ENCODE measurements at regions not wholly inside any gene's neighbourhood (a gene's known extent, or its start where the extent isn't known, plus 50 kb on each side); places are given as distances from the start of the nearest gene placed in this dataset.

DNA sequence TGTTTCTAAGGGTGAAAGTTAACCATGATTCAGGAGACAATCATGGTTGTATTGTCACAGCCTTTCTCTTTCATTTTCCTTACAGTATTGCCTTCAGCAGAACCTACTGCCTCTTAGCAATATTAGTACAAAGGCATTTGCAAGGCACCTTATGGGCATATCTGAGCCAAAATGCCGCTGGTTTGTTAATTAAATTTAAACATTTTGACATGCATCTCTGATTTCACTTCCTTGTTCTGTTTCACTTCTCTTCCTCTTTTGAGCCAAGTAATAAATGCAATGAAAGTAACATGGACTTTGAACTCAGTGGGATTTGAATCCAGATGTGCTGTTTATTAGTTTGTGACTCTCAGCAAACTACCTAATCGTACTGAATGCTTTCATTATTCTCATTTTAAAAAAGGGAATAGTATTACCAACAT, 467.4 kb upstream of the CITED2 start:
- TF ChIP-seq EZH2phosphoT487 (IDR thresholded peaks at IDR 0.05; ENCODE audit: insufficient read depth, low read depth) = no peak
- no peak for TF ChIP-seq EZH2 (IDR thresholded peaks at IDR 0.05; ENCODE audit: insufficient read depth, poor library complexity, severe bottlenecking)

Measured in GM23248 (cell line).